ENCODE measurements at regions not wholly inside any gene's neighbourhood (a gene's known extent, or its start where the extent isn't known, plus 50 kb on each side); places are given as distances from the start of the nearest gene placed in this dataset.

DNA sequence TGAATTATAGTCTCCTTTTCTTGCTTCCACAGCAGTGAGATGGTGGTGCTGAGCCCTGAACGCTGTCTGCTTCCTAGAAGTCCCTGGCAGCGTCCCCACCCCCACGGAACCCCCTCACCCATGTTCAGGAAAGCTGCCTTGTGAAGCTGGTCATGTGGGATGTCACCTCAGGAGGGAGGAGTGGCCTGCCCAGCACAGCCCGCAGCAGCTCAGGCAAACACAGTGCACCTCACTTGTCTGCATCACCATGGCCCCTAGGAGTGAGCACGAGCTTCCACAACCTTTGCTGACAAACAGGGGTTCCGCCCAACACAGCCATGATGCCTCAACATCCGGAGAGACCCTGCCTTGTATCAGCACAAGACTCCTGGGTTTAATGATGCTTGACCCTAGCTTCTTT lies 508.9 kb downstream of the RPS24 start:
- TF ChIP-seq, protein P1, sequence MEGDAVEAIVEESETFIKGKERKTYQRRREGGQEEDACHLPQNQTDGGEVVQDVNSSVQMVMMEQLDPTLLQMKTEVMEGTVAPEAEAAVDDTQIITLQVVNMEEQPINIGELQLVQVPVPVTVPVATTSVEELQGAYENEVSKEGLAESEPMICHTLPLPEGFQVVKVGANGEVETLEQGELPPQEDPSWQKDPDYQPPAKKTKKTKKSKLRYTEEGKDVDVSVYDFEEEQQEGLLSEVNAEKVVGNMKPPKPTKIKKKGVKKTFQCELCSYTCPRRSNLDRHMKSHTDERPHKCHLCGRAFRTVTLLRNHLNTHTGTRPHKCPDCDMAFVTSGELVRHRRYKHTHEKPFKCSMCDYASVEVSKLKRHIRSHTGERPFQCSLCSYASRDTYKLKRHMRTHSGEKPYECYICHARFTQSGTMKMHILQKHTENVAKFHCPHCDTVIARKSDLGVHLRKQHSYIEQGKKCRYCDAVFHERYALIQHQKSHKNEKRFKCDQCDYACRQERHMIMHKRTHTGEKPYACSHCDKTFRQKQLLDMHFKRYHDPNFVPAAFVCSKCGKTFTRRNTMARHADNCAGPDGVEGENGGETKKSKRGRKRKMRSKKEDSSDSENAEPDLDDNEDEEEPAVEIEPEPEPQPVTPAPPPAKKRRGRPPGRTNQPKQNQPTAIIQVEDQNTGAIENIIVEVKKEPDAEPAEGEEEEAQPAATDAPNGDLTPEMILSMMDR (IDR thresholded peaks at IDR 0.05), result no peak
- TF ChIP-seq POLR2A (IDR thresholded peaks at IDR 0.05), result no peak

Measured in testis (tissue), 2 donors.